Trophoblast cell (in vitro differentiated cells and primary cell): ENCODE measurements at regions not wholly inside any gene's neighbourhood (a gene's known extent, or its start where the extent isn't known, plus 50 kb on each side); places are given as distances from the start of the nearest gene placed in this dataset.

ENCODE experiments used
- DNase-seq, 2 donors: peaks; one replicate each; pipeline ENCODE4 v3.0.0-alpha.2; 2016
- H2AFZ ChIP-seq: 2 replicates; pipeline ENCODE4 v1.6.1; 2013; ENCODE audit warnings: low read length, moderate library complexity, mild to moderate bottlenecking; ENCODE audit not compliant: insufficient read depth, poor library complexity
- H2AK5ac ChIP-seq: 2 replicates; pipeline ENCODE4 v1.6.1; 2013; ENCODE audit warnings: mild to moderate bottlenecking, low read length
- H2BK120ac ChIP-seq: 2 replicates; pipeline ENCODE4 v1.6.1; 2013; ENCODE audit warnings: low read length, mild to moderate bottlenecking, moderate library complexity; ENCODE audit not compliant: insufficient read depth, poor library complexity
- H2BK12ac ChIP-seq: 2 replicates; pipeline ENCODE4 v1.6.1; 2013; ENCODE audit warnings: mild to moderate bottlenecking, low read length, moderate library complexity
- H2BK5ac ChIP-seq: 2 replicates; pipeline ENCODE4 v1.6.1; 2013; ENCODE audit warnings: low read length, low read depth, moderate library complexity, mild to moderate bottlenecking; ENCODE audit not compliant: poor library complexity
- H3K14ac ChIP-seq: 2 replicates; pipeline ENCODE4 v1.6.1; 2013; ENCODE audit warnings: mild to moderate bottlenecking, low read length
- H3K18ac ChIP-seq: 2 replicates; pipeline ENCODE4 v1.6.1; 2013; ENCODE audit warnings: mild to moderate bottlenecking, low read length
- H3K23ac ChIP-seq: 2 replicates; pipeline ENCODE4 v1.6.1; 2013; ENCODE audit warnings: low read length
- H3K27ac ChIP-seq: 2 replicates; pipeline ENCODE4 v1.5.1; 2013; ENCODE audit warnings: low read depth, mild to moderate bottlenecking, inconsistent platforms, low read length, moderate library complexity
- H3K27me3 ChIP-seq: 2 replicates; pipeline ENCODE4 v1.6.1; 2013; ENCODE audit warnings: inconsistent platforms, mild to moderate bottlenecking, low read length, moderate library complexity; ENCODE audit not compliant: insufficient read depth
- H3K36me3 ChIP-seq, 2 experiments: 1 replicate in 1 of 2; 2 replicates in 1 of 2; pipeline ENCODE4 v1.6.1; 2013; ENCODE audit warnings: low read length in 2 of 2, mild to moderate bottlenecking in 2 of 2, moderate library complexity in 1 of 2; ENCODE audit not compliant: insufficient read depth in 2 of 2, control insufficient read depth in 1 of 2
- H3K4ac ChIP-seq: 2 replicates; pipeline ENCODE4 v1.6.1; 2013; ENCODE audit warnings: low read depth, mild to moderate bottlenecking, low read length, moderate library complexity
- H3K4me1 ChIP-seq, 2 experiments: 1 replicate in 1 of 2; 2 replicates in 1 of 2; pipeline ENCODE4 v1.6.1; 2013; ENCODE audit warnings: low read length in 2 of 2, mild to moderate bottlenecking in 2 of 2, moderate library complexity in 1 of 2; ENCODE audit not compliant: insufficient read depth in 2 of 2, control insufficient read depth in 1 of 2
- H3K4me2 ChIP-seq: 2 replicates; pipeline ENCODE4 v1.6.1; 2013; ENCODE audit warnings: inconsistent platforms, mild to moderate bottlenecking, low read length, moderate library complexity
- H3K4me3 ChIP-seq: 2 replicates; pipeline ENCODE4 v1.5.1; 2013; ENCODE audit warnings: mild to moderate bottlenecking, low read depth, low read length, inconsistent platforms
- H3K79me1 ChIP-seq: one replicate; pipeline ENCODE4 v1.6.1; 2013; ENCODE audit warnings: low read length
- H3K79me2 ChIP-seq: 2 replicates; pipeline ENCODE4 v1.6.1; 2013; ENCODE audit warnings: low read length, mild to moderate bottlenecking; ENCODE audit not compliant: control insufficient read depth, insufficient read depth, poor library complexity
- H3K9ac ChIP-seq: 2 replicates; pipeline ENCODE4 v1.6.1; 2013; ENCODE audit warnings: mild to moderate bottlenecking, low read length
- H3K9me3 ChIP-seq: 2 replicates; pipeline ENCODE4 v1.6.1; 2013; ENCODE audit warnings: low read depth, mild to moderate bottlenecking, control low read depth, inconsistent platforms, low read length; ENCODE audit not compliant: insufficient read depth
- H4K12ac ChIP-seq: 2 replicates; pipeline ENCODE4 v1.6.1; 2013; ENCODE audit warnings: low read depth, mild to moderate bottlenecking, low read length, moderate library complexity
- H4K8ac ChIP-seq: 2 replicates; pipeline ENCODE4 v1.6.1; 2013; ENCODE audit warnings: low read depth, mild to moderate bottlenecking, low read length, moderate library complexity
- H4K91ac ChIP-seq: one replicate; pipeline ENCODE4 v1.6.1; 2013; ENCODE audit warnings: low read depth, mild to moderate bottlenecking, low read length, moderate library complexity
- WGBS: extraction: QIAGEN DNeasy Blood & Tissue Kit; methylation state at CpG from one replicate; pipeline ENCODE4 v1.1.7; 2013; ENCODE audit warnings: missing lambda C conversion rate; ENCODE audit not compliant: insufficient read length, insufficient coverage; ENCODE audit errors: extremely low coverage; 5-methylcytosine and 5-hydroxymethylcytosine counted together

GRCh38 chr13:70995338-70995737 lies 871.7 kb downstream of the DACH1 start:
- Histone ChIP-seq H3K4me2 (no peak overlapping the region), H4K8ac (no peak overlapping the region), H3K27me3 (no peaks in the 10 kb centered on the region), H3K36me3 (no peaks in the 10 kb centered on the region), H3K14ac (no peak overlapping the region), H2BK120ac (no peak overlapping the region), H3K9ac (no peak overlapping the region), H3K18ac (no peak overlapping the region), H3K23ac (no peak overlapping the region), H3K4me1 (no peaks in the 10 kb centered on the region), H3K79me1 (no peaks in the 10 kb centered on the region), H2AK5ac (no peak overlapping the region), H4K12ac (no peak overlapping the region), H2BK5ac (no peak overlapping the region), H4K91ac (no peak overlapping the region), H3K79me2 (no peaks in the 10 kb centered on the region), H3K9me3 (no peaks in the 10 kb centered on the region), H2AFZ (no peak overlapping the region), H2BK12ac (no peak overlapping the region), H3K27ac (no peak overlapping the region), H3K4me3 (no peak overlapping the region), H3K4ac (no peak overlapping the region)
- DNase-seq = no peak
- no CpG with 5 or more reads among the region's 1 CpG for WGBS

GRCh38 chr13:70994191-70994590 lies 872.8 kb downstream of the DACH1 start:
- Histone ChIP-seq H3K4me1 (no peaks in the 10 kb centered on the region), H3K4me2 (no peak overlapping the region)

GRCh38 chr13:70987043-70987442 lies 878.8 kb upstream of the KLHL1 start:
- no peaks in the 10 kb centered on the region for H3K79me1 ChIP-seq
- no peak overlapping the region for H4K12ac ChIP-seq
- no peak overlapping the region for H3K18ac ChIP-seq
- WGBS = no CpG with 5 or more reads among the region's 6 CpGs
- H3K36me3 ChIP-seq = no peaks in the 10 kb centered on the region
- no peak overlapping the region for H2AFZ ChIP-seq
- H3K14ac ChIP-seq = no peak overlapping the region
- no peak overlapping the region for H3K4me2 ChIP-seq
- H3K23ac ChIP-seq = no peak overlapping the region
- no peak overlapping the region for H4K91ac ChIP-seq
- H3K27ac ChIP-seq = no peak overlapping the region
- H3K9me3 ChIP-seq = peaks cover 3% of the 10 kb centered on the region
- H2AK5ac ChIP-seq = no peak overlapping the region
- H3K4me3 ChIP-seq = no peak overlapping the region
- no peak for DNase-seq
- H3K9ac ChIP-seq = no peak overlapping the region
- H3K4me1 ChIP-seq = no peaks in the 10 kb centered on the region
- no peak overlapping the region for H2BK120ac ChIP-seq
- H2BK12ac ChIP-seq = no peak overlapping the region
- no peak overlapping the region for H3K4ac ChIP-seq
- H3K79me2 ChIP-seq = no peaks in the 10 kb centered on the region
- H2BK5ac ChIP-seq = no peak overlapping the region
- H3K27me3 ChIP-seq = no peaks in the 10 kb centered on the region
- no peak overlapping the region for H4K8ac ChIP-seq

More at GRCh38 chr13:70994191-70994590, 872.8 kb downstream of the DACH1 start:
- Histone ChIP-seq H3K36me3 (no peaks in the 10 kb centered on the region), H3K79me1 (no peaks in the 10 kb centered on the region), H2BK5ac (no peak overlapping the region), H3K27ac (no peak overlapping the region), H2BK120ac (no peak overlapping the region), H2AK5ac (no peak overlapping the region), H4K12ac (no peak overlapping the region), H3K4ac (no peak overlapping the region), H3K9me3 (no peaks in the 10 kb centered on the region), H3K18ac (no peak overlapping the region), H2AFZ (no peak overlapping the region), H2BK12ac (no peak overlapping the region), H3K4me3 (no peak overlapping the region), H3K27me3 (no peaks in the 10 kb centered on the region), H3K79me2 (no peaks in the 10 kb centered on the region), H3K9ac (no peak overlapping the region), H4K8ac (no peak overlapping the region), H4K91ac (no peak overlapping the region), H3K23ac (no peak overlapping the region), H3K14ac (no peak overlapping the region)
- DNase-seq = no peak
- no CpG with 5 or more reads among the region's 1 CpG for WGBS

GRCh38 chr13:70985371-70985770 lies 877.1 kb upstream of the KLHL1 start:
- Histone ChIP-seq H3K79me1 (no peaks in the 10 kb centered on the region), H2BK12ac (no peak overlapping the region), H3K36me3 (no peaks in the 10 kb centered on the region), H3K27me3 (no peaks in the 10 kb centered on the region), H3K4me2 (no peak overlapping the region), H3K79me2 (no peaks in the 10 kb centered on the region), H3K27ac (no peak overlapping the region), H3K23ac (no peak overlapping the region), H3K18ac (no peak overlapping the region), H3K14ac (no peak overlapping the region), H3K4ac (no peak overlapping the region), H2AFZ (no peak overlapping the region), H4K8ac (no peak overlapping the region), H2BK120ac (no peak overlapping the region), H3K9me3 (peaks cover 3% of the 10 kb centered on the region), H4K12ac (no peak overlapping the region), H3K4me1 (no peaks in the 10 kb centered on the region), H3K9ac (no peak overlapping the region), H2AK5ac (no peak overlapping the region), H3K4me3 (no peak overlapping the region), H4K91ac (no peak overlapping the region), H2BK5ac (no peak overlapping the region)
- WGBS = no CpG with 5 or more reads among the region's 2 CpGs
- no peak for DNase-seq
